GM12865 (cell line): ENCODE measurements at regions not wholly inside any gene's neighbourhood (a gene's known extent, or its start where the extent isn't known, plus 50 kb on each side); places are given as distances from the start of the nearest gene placed in this dataset.

Experiments
- DNase-seq: peaks from one replicate; pipeline ENCODE4 v3.0.0; 2010; ENCODE audit warnings: low read depth
- H3K4me3 ChIP-seq: 2 replicates; pipeline ENCODE4 v1.5.1; 2011; ENCODE audit warnings: mild to moderate bottlenecking, low read depth, low read length, control low read depth
- TF ChIP-seq, protein P1 (sequence below): IDR thresholded peaks from 2 replicates; pipeline ENCODE4 v1.5.1; 2011; ENCODE audit warnings: low read length, control low read depth, low read depth, inconsistent platforms; ENCODE audit not compliant: insufficient read depth; ENCODE audit errors: missing control alignments

DNA sequence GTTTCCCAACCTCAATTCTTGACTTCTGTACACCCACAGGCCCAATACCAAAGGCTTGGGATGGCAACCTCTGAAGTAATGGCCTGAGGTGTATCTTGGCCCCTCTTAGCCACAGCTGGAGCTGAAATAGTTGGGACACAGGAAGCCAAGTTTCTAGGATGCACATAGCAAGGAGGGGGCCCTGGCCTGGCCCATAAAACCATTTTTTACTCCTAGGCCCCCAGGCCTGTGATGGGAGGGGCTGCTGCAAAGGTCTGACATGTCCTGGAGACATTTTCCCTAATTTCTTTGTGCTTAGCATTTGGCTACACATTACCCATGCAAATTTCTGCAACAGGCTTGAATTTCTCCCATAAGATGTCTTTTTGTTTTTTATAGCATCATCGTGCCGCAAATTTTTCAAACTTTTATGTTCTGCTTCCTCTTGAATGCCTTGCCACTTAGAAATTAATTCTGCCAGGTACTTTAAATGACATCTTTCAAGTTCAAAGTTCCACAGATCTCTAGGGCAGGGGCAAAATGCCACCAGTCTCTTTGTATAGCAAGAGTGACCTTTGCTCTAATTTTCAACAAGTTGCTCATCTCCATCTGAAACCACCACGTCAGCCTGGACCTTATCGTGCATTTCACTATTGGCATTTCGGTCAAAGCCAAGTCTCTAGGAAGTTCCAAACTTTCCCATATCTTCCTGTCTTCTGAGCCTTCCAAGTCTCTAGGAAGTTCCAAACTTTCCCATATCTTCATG is 490.8 kb downstream of the IPMK start:
- TF ChIP-seq, protein P1, sequence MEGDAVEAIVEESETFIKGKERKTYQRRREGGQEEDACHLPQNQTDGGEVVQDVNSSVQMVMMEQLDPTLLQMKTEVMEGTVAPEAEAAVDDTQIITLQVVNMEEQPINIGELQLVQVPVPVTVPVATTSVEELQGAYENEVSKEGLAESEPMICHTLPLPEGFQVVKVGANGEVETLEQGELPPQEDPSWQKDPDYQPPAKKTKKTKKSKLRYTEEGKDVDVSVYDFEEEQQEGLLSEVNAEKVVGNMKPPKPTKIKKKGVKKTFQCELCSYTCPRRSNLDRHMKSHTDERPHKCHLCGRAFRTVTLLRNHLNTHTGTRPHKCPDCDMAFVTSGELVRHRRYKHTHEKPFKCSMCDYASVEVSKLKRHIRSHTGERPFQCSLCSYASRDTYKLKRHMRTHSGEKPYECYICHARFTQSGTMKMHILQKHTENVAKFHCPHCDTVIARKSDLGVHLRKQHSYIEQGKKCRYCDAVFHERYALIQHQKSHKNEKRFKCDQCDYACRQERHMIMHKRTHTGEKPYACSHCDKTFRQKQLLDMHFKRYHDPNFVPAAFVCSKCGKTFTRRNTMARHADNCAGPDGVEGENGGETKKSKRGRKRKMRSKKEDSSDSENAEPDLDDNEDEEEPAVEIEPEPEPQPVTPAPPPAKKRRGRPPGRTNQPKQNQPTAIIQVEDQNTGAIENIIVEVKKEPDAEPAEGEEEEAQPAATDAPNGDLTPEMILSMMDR: no peak
- DNase-seq: no peak
- H3K4me3 ChIP-seq: no peak overlapping the region

DNA sequence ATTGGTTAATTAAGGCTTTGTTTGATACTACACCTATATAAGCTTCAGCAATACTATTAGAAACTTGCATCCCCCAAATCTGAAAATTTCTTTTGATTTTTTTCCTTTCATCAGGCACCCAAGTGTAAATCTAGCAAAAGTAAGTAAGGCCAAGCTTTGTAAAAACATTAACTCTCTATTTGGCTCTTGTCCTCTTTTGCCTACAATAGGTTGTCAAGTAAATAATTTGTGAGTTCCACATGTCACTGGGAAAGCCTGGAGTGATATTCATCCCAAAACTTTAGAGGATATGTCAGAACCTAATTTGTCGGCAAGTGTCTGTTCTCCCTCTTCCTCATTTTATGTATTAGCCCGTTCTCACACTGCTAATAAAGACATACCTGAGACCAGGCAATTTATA is 492.4 kb downstream of the IPMK start:
- DNase-seq: no peak
- H3K4me3 ChIP-seq: no peak overlapping the region
- TF ChIP-seq, protein P1: no peak

DNA sequence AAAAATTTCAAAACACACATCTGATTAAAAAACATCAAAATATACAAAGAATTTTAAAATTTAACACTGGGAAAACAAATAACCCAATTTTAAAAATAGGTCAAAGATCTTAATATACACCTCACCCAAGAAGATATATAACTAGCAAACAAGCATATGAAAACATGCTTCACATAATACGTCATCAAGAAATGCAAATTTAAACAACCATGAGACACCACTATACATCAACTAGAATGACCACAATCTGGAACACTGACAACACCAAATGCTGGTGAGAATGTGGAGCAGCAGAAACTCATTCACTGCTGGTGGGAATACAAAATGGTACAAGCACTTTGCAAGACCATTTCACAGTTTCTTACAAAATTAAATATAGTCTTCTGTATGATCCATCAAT is 498.4 kb downstream of the IPMK start:
- no peak overlapping the region for H3K4me3 ChIP-seq
- no peak for DNase-seq
- TF ChIP-seq, protein P1: no peak

DNA sequence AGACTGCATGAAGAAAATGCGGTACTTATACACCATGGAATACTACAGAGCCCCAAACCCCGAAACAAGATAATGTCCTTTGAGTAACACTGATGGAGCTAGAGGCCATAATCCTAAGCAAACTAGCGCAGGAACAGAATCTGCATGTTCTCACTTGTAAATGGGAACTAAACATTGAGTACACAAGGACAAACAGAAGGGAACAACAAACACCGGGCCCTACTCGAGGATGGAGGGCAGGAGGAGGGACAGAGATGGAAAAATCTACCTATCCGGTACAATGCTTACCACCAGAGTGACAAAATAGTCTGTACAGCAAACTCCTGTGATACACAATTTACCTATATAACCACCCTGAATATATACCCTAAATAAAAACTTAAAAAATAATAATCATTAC is 507.9 kb downstream of the IPMK start:
- TF ChIP-seq, protein P1: no peak
- no peak for DNase-seq
- H3K4me3 ChIP-seq: no peak overlapping the region

DNA sequence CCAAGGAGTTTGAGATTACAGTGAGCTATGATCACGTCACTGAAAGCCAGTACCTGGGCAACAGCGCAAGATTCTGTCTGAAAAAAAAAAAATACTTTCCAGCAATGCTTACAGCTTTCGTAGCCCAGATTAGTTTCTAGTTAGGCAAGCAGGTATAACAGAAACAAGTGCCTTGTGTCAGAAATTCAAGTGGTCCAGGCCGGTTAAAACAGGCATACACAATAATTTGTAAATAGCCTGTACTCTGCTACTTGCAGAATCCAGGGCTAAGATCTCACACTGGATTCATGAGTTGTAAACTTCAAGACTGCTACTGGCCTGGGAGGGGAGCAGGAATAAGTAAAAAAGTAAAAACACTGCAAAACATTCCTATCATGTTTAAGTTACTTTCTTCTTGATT is 512.9 kb downstream of the IPMK start:
- H3K4me3 ChIP-seq: no peak overlapping the region
- TF ChIP-seq, protein P1: no peak
- DNase-seq: no peak

DNA sequence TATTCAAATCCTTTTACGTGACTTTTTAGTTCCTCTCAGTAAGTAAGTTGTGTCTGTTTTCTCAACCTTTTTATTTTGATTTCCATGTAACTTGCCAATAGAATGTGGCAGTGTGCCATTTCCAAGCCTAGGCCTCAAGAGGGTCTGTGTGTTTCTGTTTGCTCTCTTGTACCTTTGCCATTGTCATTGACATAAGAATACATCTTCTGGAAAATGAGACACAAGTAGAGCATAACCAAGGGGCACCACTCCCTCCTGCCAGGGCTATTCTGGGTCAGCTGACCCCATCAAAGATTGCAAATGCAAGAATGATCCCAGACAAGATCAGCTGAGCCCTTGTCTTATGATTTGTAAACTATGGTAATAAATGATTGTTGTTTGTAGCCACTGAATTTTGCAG is 524.0 kb downstream of the IPMK start:
- no peak for DNase-seq
- TF ChIP-seq, protein P1: no peak
- no peak overlapping the region for H3K4me3 ChIP-seq

DNA sequence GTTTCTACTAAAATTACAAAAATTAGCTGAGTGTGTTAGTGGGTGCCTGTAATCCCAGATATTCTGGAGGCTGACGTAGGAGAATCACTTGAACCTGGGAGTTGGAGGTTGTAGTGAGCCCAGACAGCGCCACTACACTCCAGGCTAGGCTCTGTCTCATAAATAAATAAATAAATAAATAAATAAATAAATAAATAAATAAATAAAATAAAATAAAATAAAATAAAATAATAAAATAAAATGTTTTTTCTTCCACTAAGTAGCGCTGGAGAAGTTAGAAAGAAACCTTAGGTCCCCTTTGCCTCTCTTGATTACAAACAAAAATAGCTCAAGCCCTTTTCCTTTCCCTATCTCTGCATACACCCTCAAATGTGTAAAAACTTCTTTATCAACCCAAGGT is 525.9 kb downstream of the IPMK start:
- TF ChIP-seq, protein P1: no peak
- DNase-seq: no peak
- no peak overlapping the region for H3K4me3 ChIP-seq
